ENCODE measurements at regions not wholly inside any gene's neighbourhood (a gene's known extent, or its start where the extent isn't known, plus 50 kb on each side); places are given as distances from the start of the nearest gene placed in this dataset.

DNA sequence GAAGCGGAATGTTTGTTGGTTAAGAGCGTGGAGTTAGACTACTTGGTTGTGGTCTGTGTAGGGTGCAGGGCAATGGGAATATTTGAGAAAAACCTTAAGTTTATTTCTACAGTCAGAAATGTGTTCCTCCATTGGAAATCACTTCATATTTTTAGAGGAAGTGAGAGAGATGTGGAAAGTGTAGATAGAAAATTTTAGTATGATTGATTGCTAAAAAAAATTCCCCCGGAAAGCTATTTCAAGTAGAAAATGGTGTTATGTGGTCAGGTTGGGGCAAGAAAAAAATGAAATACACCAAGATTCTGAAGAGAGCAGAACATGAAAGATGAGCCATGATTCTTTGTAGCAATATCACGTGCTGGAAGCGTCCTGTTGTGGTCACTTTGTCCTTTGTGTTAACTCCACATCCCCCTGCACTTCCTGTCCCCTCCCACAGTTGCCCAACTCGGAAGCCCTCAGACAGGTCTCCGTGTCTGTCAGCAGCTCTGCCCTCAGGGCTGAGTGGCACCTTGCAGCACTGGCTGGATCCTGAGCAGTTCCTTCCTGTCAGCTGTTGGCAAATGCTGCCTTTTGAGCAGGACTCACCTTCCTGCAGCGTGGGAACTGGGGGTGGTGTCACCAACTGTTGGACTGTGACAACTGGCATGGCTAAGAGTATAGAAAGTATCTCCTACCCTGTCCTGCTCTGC lies 137.5 kb upstream of the SLC24A3 start:
- Mint-ChIP-seq H3K36me3 (ENCODE audit: low read depth) (no peaks in the 10 kb centered on the region), H3K27me3 (no peaks in the 10 kb centered on the region), H3K4me1 (peaks cover 23% of the 10 kb centered on the region), H3K4me3 (peak overlapping the region; percentile 2), H3K9me3 (no peaks in the 10 kb centered on the region), H3K27ac (no peak overlapping the region)
- DNase-seq: no peak
- peak; percentile 21 for ATAC-seq (ENCODE audit: low read depth)
- TF ChIP-seq, protein P1, sequence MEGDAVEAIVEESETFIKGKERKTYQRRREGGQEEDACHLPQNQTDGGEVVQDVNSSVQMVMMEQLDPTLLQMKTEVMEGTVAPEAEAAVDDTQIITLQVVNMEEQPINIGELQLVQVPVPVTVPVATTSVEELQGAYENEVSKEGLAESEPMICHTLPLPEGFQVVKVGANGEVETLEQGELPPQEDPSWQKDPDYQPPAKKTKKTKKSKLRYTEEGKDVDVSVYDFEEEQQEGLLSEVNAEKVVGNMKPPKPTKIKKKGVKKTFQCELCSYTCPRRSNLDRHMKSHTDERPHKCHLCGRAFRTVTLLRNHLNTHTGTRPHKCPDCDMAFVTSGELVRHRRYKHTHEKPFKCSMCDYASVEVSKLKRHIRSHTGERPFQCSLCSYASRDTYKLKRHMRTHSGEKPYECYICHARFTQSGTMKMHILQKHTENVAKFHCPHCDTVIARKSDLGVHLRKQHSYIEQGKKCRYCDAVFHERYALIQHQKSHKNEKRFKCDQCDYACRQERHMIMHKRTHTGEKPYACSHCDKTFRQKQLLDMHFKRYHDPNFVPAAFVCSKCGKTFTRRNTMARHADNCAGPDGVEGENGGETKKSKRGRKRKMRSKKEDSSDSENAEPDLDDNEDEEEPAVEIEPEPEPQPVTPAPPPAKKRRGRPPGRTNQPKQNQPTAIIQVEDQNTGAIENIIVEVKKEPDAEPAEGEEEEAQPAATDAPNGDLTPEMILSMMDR (IDR thresholded peaks at IDR 0.05): no peak
- intact Hi-C loops (cut with micrococcal nuclease): no loop called here
- ChIA-PET CTCF (no interaction called here), POLR2A (no interaction called here)

DNA sequence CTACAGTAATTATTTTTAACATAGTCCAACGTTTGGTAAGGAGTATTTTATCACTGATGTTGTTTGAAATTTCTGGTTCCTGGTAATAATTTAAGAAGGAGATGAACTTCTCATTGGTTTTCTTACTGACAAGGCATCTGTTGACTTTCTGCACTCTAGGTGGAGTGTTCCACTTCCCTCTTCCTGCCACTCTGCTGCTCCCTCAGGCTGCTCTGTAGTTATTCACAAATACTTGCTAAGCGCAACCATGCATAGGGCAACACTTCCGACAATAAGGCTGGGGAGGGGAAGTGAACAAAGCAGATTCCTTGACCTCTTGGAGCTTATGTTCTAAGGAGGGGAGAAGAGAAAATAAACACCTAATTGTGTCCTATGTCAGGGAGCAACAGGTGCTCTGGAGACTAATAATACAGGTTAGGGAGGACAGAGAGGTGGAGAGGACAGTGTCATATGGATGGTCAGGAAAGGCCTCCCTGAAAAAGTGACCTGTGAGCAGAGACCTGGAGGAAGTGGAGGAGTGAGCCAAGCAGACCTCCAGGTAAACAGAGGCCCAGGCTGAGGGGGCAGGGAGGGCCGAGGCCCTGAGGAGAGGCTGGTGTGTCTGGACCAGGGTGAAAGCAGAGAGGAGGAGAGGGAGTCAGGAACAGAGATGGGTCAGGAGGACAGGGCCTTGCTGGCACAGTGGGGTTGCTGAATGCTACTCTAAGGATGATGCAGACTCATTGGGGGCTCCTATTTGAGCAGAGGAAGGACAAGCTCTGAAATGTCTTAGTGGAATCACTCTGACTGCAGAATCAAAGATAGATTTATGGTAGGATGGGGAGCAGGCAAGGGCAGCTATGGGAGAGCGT lies 134.8 kb upstream of the SLC24A3 start:
- Mint-ChIP-seq H3K9me3 (no peaks in the 10 kb centered on the region), H3K27ac (no peak overlapping the region), H3K36me3 (ENCODE audit: low read depth) (no peaks in the 10 kb centered on the region), H3K27me3 (no peaks in the 10 kb centered on the region), H3K4me1 (peaks cover 13% of the 10 kb centered on the region), H3K4me3 (no peak overlapping the region)
- DNase-seq: no peak
- intact Hi-C loops (cut with micrococcal nuclease): no loop called here
- no peak for ATAC-seq (ENCODE audit: low read depth)
- ChIA-PET POLR2A (no interaction called here), CTCF (no interaction called here)
- TF ChIP-seq, protein P1 (IDR thresholded peaks at IDR 0.05): no peak

DNA sequence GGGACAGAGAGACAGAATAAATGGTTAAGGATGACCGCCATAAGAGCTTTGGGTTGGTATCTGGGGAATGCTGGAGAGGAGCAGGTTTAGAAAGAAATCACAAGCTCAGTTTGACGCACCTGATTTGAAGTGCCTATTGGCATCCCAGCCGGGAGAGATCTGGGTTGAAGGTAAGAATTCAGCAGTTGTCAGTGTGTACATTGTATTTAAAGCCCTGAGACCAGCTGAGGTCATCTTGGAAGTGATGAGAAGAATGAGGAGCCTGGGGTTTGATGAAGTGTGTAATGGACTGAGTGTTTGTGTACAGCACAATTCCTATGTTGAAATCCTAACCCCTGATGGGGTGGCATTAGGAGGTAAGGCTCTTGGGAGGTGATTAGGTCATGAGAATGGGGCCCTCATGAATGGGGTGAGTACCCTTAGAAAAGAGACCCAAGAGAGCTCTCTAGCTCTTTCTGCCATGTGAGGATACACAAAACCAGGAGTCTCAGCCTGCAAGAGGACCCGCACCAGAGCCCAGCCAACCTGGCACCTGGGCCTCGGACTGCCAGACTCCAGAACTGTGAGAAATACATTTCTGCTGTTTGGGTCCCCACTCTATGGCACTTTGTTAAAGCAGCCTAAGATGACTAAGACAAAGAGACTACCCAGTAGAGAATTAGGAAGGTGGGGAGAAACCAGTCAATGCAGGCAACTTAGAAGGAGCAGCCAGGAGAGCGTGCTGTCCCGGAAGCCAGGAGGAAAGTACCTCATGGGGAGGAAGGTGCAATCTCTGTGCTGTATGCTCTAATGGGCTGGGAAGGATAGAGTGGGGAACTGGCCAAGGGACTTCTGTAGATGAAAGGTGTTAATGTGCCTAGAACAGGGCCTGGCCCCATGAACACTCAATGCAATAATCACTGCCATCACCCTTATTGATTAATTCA lies 133.7 kb upstream of the SLC24A3 start:
- ATAC-seq (ENCODE audit: low read depth) (no peak), DNase-seq (no peak)
- TF ChIP-seq, protein P1 (IDR thresholded peaks at IDR 0.05): no peak
- Mint-ChIP-seq H3K9me3 (no peaks in the 10 kb centered on the region), H3K4me1 (peaks cover 13% of the 10 kb centered on the region), H3K36me3 (ENCODE audit: low read depth) (no peaks in the 10 kb centered on the region), H3K27me3 (no peaks in the 10 kb centered on the region), H3K4me3 (no peak overlapping the region), H3K27ac (no peak overlapping the region)
- intact Hi-C loops (cut with micrococcal nuclease): no loop called here
- ChIA-PET POLR2A (no interaction called here), CTCF (interaction anchor here (1.1 kb wide), 1 partner anchor 265 kb away, joined by 3 read pairs; no protein-coding TSS in a partner anchor)

DNA sequence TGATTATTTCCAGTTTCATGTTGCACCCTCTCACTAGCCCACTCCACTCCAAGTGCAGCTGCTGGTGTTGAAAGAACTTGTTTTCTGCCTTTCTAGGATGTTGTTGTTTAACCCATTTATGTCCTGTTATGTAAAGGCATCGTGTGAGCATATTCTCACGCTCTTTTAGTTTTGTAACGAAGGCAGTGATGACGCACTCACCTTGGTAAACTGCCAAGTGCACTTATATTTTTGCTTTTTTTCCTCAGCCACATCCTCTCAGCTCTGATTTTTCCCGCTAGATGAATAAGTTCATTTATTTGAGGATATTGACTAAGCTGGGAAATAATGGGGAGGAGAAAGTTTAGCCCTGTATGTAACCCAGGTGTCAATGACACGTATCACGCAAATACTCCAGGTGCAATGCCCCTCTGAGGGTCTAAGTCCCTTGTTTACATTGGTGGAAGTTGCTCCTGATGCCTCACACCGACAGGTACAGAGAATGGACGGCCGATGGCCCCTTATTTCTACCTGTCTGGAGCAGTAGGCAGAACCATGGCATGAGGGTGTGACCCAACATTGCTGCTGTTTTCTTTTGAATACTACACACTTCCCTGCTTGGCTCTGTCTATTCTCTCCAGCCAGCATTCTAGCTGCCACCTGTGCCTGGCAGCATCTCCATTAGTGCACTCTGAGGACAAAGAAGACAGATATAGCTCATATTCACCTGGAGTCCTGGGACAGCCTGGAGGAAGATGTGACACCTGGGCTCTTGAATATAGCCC lies 132.7 kb upstream of the SLC24A3 start:
- H3K27ac Mint-ChIP-seq: no peak overlapping the region
- H3K4me3 Mint-ChIP-seq: no peak overlapping the region
- ATAC-seq (ENCODE audit: low read depth) (no peak), DNase-seq (no peak)
- H3K4me1 Mint-ChIP-seq: peaks cover 8% of the 10 kb centered on the region
- ChIA-PET CTCF (interaction anchor here (1.1 kb wide), 1 partner anchor 266 kb away, joined by 3 read pairs; no protein-coding TSS in a partner anchor), POLR2A (no interaction called here)
- intact Hi-C loops (cut with micrococcal nuclease): no loop called here
- H3K9me3 Mint-ChIP-seq: no peaks in the 10 kb centered on the region
- no peaks in the 10 kb centered on the region for H3K36me3 Mint-ChIP-seq (ENCODE audit: low read depth)
- TF ChIP-seq, protein P1 (IDR thresholded peaks at IDR 0.05): no peak
- no peaks in the 10 kb centered on the region for H3K27me3 Mint-ChIP-seq
